Loucy (cell line): ENCODE measurements at regions not wholly inside any gene's neighbourhood (a gene's known extent, or its start where the extent isn't known, plus 50 kb on each side); places are given as distances from the start of the nearest gene placed in this dataset.

Experiments used
- CTCF ChIP-seq: fragments of 200-600 bp; sonication (generic); conservative IDR thresholded peaks from 2 replicates; pipeline ENCODE4 v1.5.1; 2014; ENCODE audit warnings: mild to moderate bottlenecking, antibody characterized with exemption, low read length
- EZH2phosphoT487 ChIP-seq: fragments of 200-600 bp; IDR thresholded peaks from 2 replicates; pipeline ENCODE4 v1.6.1; 2018; ENCODE audit warnings: antibody characterized with exemption, mild to moderate bottlenecking, moderate library complexity, borderline replicate concordance

GRCh38 chr12:46550266-46550879 lies 177.8 kb upstream of the SLC38A2 start:
- no peak for TF ChIP-seq CTCF
- TF ChIP-seq EZH2phosphoT487 = no peak
